Epithelial cell of proximal tubule (primary cell): ENCODE measurements at regions not wholly inside any gene's neighbourhood (a gene's known extent, or its start where the extent isn't known, plus 50 kb on each side); places are given as distances from the start of the nearest gene placed in this dataset.

ENCODE experiments used
- DNase-seq: peaks from one replicate; pipeline ENCODE4 v3.0.0-alpha.2; 2011; ENCODE audit warnings: low read depth
- H3K4me3 ChIP-seq: 2 replicates; pipeline ENCODE4 v1.5.1; 2011; ENCODE audit warnings: low read depth, mild to moderate bottlenecking, low read length
- CTCF ChIP-seq: conservative IDR thresholded peaks from 2 replicates; pipeline ENCODE4 v1.5.1; 2012; ENCODE audit warnings: low read depth, mild to moderate bottlenecking, low read length

- DNase-seq = no peak
- H3K4me3 ChIP-seq = no peak overlapping the region
- no peak for TF ChIP-seq CTCF
Measured at GRCh38 chr9:115900698-115901097, 252.9 kb upstream of the PAPPA start.

- no peak for TF ChIP-seq CTCF
- DNase-seq = no peak
- H3K4me3 ChIP-seq = no peak overlapping the region
Measured at GRCh38 chr9:115910959-115911358, 242.6 kb upstream of the PAPPA start.

DNA sequence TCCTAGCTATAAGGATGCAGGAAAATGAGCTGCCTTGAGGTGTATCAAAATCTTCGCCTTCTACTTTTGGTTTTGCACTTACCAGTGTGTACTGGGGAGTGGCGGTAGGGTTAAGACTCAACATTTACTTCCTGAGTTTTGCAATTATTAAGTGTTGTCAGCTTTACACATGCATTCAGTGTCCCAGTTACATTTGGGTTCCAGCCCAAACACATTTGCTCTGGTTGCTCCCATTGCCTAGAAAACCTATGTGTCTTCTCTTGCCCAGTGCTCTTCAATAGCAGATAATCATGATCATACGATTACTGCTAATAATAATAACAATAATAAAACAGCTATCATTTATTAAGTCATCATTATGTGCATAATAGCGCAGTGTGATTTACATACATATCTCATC, 241.5 kb upstream of the PAPPA start:
- no peak overlapping the region for H3K4me3 ChIP-seq
- DNase-seq = no peak
- no peak for TF ChIP-seq CTCF

GRCh38 chr9:115913696-115914095, 239.9 kb upstream of the PAPPA start:
- no peak overlapping the region for H3K4me3 ChIP-seq
- DNase-seq = no peak
- TF ChIP-seq CTCF = no peak

DNA sequence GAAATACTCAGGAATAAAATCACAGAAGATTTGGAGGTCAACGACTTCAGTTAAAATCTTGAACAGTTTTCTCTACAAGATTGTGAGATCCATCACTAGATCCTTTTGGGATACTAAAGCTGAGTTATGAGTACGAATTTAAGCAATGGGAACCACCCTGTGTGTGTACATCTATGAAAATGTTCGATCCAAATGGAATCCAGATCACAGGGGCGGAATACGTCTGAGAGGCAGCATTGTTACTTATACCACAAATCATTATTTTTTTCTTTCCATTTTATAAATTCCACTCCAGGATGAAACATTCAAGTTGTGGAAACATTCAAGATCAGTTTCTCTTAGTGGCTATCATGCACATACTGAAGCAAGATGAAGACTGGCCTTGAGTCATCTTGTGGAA, 239.3 kb upstream of the PAPPA start:
- H3K4me3 ChIP-seq = no peak overlapping the region
- no peak for TF ChIP-seq CTCF
- DNase-seq = no peak

- no peak overlapping the region for H3K4me3 ChIP-seq
- DNase-seq = no peak
- TF ChIP-seq CTCF = no peak
Measured at GRCh38 chr9:115921301-115921700, 232.3 kb upstream of the PAPPA start.

- no peak for DNase-seq
Measured at GRCh38 chr9:115922444-115922843, 231.1 kb upstream of the PAPPA start.

More at GRCh38 chr9:115922444-115922843, 231.1 kb upstream of the PAPPA start:
- no peak overlapping the region for H3K4me3 ChIP-seq
- no peak for TF ChIP-seq CTCF
